Right lobe of liver (tissue), 6 donors: ENCODE measurements at regions not wholly inside any gene's neighbourhood (a gene's known extent, or its start where the extent isn't known, plus 50 kb on each side); places are given as distances from the start of the nearest gene placed in this dataset.
"Not testable (repeated sequence)": the region's sequence is repeated elsewhere in the genome, so short reads cannot be mapped to it uniquely, and the experiment has no call there.

Source experiments
- ATAC-seq, 4 donors: fragments of 200-7000 bp; cut with Tn5 transposase; one replicate each; pipeline ENCODE4 v1.9.1; 2020; ENCODE audit warnings: mild to moderate bottlenecking in 4 of 4, moderate library complexity in 4 of 4
- DNase-seq, 3 donors: peaks; one replicate each; pipeline ENCODE4 v3.0.0-alpha.2; 2020
- H3K27ac ChIP-seq, 3 donors: fragments of 200-600 bp; one replicate each; pipeline ENCODE4 v1.8.0; 2022
- H3K27me3 ChIP-seq, 2 donors: fragments of 200-600 bp; one replicate each; pipeline ENCODE4 v1.8.0; 2022
- H3K36me3 ChIP-seq, 4 donors: fragments of 200-600 bp; sonication (generic) in 1 of 4; one replicate each; pipeline versions ENCODE4 v1.5.1 to v1.8.0; 2017 to 2022; ENCODE audit warnings: control low read depth in 1 of 4
- H3K4me1 ChIP-seq, 4 donors: fragments of 200-600 bp; sonication (generic) in 1 of 4; one replicate each; pipeline versions ENCODE4 v1.5.1 to v1.8.0; 2017 to 2022; ENCODE audit warnings: control low read depth in 1 of 4
- H3K4me3 ChIP-seq, 3 donors: fragments of 200-600 bp; one replicate each; pipeline ENCODE4 v1.8.0; 2022
- H3K9me3 ChIP-seq, 4 donors: fragments of 200-600 bp; sonication (generic) in 1 of 4; one replicate each; pipeline versions ENCODE4 v1.5.1 to v1.8.0; 2017 to 2022; ENCODE audit warnings: control low read depth in 1 of 4
- POLR2A ChIP-seq: fragments of 450-650 bp; IDR thresholded peaks from one replicate; pipeline ENCODE4 v1.6.1; 2017; ENCODE audit warnings: antibody characterized with exemption, mild to moderate bottlenecking
- WGBS: methylation state at CpG from one replicate; pipeline ENCODE4 v1.1.6; 2018; ENCODE audit warnings: low coverage, low lambda C conversion rate; ENCODE audit not compliant: insufficient coverage; ENCODE audit errors: missing lambda C conversion rate; 5-methylcytosine and 5-hydroxymethylcytosine counted together
- intact Hi-C, 2 donors: fragments of 100-400 bp; cut with DNase I; formaldehyde crosslinking; loops; one replicate each; pipeline versions ENCODE4 v1.11.2 to v1.14.1; 2022
- TF ChIP-seq, protein P1 (sequence below), 4 donors: fragments of 200-600 bp in 3 of 4; fragments of 450-650 bp in 1 of 4; IDR thresholded peaks; one replicate each; pipeline versions ENCODE4 v1.5.1 to v1.8.0; 2016 to 2022; ENCODE audit warnings: antibody characterized with exemption in 4 of 4, mild to moderate bottlenecking in 2 of 4
- donor health status: DM: no; HTN: yes; CAD: no.
- donor health status: DM: no; HTN: no; CAD: no.
- donor health status: DM: no; HTN: no; CAD: no.
- donor health status: DM: no; HTN: yes; CAD: no.
- donor health status: DM: no; HTN: yes; CAD: no.

DNA sequence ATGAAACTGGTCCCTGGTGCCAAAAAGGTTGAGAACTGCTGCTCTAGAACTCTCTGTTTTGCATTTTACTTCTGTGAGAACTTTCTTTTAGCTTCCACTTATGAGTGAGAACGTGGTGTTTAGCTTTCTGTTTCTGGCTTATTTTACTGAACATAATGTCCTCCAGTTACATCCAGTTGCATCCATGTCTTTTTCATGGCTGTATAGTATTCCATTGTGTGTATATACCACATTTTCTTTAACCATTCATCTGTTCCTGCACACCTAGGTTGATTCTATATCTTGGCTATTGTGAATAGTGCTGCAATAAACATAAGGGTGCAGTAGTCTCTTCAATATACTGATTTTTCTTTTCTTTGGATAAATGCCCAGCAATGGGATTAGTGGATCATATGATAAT is 165.7 kb downstream of the NPR3 start:
- intact Hi-C loops: no loop called here
- Histone ChIP-seq H3K27ac (no peak overlapping the region), H3K4me3 (no peak overlapping the region), H3K36me3 (no peaks in the 10 kb centered on the region), H3K9me3 (no peaks in the 10 kb centered on the region), H3K4me1 (no peaks in the 10 kb centered on the region), H3K27me3 (no peaks in the 10 kb centered on the region)
- 8% methylated on average over 1 of the region's 1 CpG for WGBS
- ATAC-seq: no peak
- no peak for TF ChIP-seq POLR2A
- TF ChIP-seq, protein P1, sequence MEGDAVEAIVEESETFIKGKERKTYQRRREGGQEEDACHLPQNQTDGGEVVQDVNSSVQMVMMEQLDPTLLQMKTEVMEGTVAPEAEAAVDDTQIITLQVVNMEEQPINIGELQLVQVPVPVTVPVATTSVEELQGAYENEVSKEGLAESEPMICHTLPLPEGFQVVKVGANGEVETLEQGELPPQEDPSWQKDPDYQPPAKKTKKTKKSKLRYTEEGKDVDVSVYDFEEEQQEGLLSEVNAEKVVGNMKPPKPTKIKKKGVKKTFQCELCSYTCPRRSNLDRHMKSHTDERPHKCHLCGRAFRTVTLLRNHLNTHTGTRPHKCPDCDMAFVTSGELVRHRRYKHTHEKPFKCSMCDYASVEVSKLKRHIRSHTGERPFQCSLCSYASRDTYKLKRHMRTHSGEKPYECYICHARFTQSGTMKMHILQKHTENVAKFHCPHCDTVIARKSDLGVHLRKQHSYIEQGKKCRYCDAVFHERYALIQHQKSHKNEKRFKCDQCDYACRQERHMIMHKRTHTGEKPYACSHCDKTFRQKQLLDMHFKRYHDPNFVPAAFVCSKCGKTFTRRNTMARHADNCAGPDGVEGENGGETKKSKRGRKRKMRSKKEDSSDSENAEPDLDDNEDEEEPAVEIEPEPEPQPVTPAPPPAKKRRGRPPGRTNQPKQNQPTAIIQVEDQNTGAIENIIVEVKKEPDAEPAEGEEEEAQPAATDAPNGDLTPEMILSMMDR (IDR thresholded peaks at IDR 0.05): no peak
- no peak for DNase-seq

DNA sequence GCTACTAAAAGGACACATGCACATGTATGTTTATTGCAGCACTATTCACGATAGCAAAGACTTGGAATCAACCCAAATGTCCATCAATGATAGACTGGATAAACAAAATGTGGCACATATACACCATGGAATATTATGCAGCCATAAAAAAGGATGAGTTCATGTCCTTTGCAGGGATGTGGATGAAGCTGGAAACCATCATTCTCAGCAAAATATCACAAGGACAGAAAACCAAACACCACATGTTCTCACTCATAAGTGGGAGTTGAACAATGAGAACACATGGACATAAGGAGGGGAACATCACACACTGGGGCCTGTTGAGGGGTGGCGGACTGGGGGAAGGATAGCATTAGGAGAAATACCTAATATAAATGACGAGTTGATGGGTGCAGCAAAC is 168.2 kb downstream of the NPR3 start:
- H3K36me3 ChIP-seq, ATAC-seq, DNase-seq, H3K9me3 ChIP-seq, H3K4me1 ChIP-seq, H3K4me3 ChIP-seq, H3K27ac ChIP-seq, H3K27me3 ChIP-seq, intact Hi-C loops: not testable (repeated sequence)
- 34% methylated on average over 2 of the region's 3 CpGs for WGBS

DNA sequence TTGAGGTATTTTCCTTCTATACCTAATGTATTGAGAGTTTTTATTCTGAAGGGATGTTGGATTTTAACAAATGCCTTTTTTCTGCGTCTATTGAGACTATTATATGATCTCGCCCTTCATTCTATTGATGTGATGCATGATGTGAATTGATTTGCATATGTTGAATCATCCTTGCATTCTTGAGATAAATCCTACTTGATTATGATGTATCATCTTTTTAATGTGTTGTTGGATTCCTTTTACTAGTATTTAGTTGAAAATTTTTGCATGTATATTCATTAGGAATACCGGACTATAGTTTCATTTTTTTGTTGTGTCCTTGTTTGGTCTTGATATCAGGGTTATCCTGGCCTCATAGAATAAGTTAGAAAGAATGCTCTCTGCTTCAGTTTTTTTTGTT is 169.7 kb downstream of the NPR3 start:
- Histone ChIP-seq H3K9me3 (no peaks in the 10 kb centered on the region), H3K4me3 (no peak overlapping the region), H3K36me3 (no peaks in the 10 kb centered on the region), H3K4me1 (no peaks in the 10 kb centered on the region), H3K27me3 (no peaks in the 10 kb centered on the region), H3K27ac (no peak overlapping the region)
- intact Hi-C loops: no loop called here
- 29% methylated on average over 3 of the region's 3 CpGs for WGBS
- ATAC-seq: no peak
- no peak for TF ChIP-seq POLR2A
- TF ChIP-seq, protein P1 (IDR thresholded peaks at IDR 0.05): no peak
- DNase-seq: no peak

DNA sequence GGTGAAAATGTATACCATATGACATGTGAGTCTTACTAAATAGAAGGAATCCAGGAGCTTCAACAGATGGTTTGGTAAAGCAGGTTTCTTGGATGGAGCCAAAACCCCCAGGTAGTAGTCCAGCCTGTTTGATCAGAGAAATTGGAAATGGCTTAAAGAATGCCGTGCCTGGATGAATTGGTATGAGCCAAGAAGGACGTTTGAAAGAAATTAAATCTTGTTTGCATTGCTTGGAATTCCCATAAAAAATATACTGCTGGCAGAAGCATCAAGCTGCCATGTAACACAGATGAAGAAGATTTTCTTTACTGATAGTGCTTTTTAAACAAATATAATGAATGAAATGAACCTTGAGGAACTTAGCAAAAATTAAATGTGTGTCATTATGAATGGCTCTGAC is 176.3 kb downstream of the NPR3 start:
- Histone ChIP-seq H3K4me3 (no peak overlapping the region), H3K36me3 (no peaks in the 10 kb centered on the region), H3K4me1 (no peaks in the 10 kb centered on the region), H3K27me3 (no peaks in the 10 kb centered on the region), H3K9me3 (no peaks in the 10 kb centered on the region), H3K27ac (no peak overlapping the region)
- TF ChIP-seq POLR2A: no peak
- TF ChIP-seq, protein P1 (IDR thresholded peaks at IDR 0.05): no peak
- intact Hi-C loops: no loop called here
- DNase-seq: no peak
- ATAC-seq: no peak
- 29% methylated on average over 2 of the region's 2 CpGs for WGBS

DNA sequence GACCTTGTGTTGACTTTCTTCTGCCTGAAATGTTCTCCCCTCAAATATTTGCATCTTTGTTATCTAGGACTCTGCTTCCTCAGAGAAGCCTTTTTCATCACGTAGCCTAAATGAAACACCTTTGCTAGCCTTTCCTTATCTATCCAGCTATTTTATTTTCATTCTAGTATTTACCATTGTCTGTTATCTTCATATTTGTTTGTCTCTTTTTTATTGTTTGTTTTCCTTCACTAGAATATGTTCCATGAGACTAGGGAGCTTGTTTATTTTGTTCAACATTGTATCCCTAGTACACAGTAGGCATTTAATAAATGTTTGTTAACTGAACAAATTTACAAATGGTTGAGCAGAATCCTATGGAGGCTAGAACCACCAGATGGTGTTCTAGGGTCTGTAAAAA is 178.0 kb downstream of the NPR3 start:
- DNase-seq (no peak), ATAC-seq (no peak)
- Histone ChIP-seq H3K9me3 (no peaks in the 10 kb centered on the region), H3K27ac (no peak overlapping the region), H3K36me3 (no peaks in the 10 kb centered on the region), H3K4me1 (no peaks in the 10 kb centered on the region), H3K4me3 (no peak overlapping the region), H3K27me3 (no peaks in the 10 kb centered on the region)
- intact Hi-C loops: no loop called here
- 10% methylated on average over 1 of the region's 1 CpG for WGBS
- TF ChIP-seq, protein P1 (IDR thresholded peaks at IDR 0.05): no peak
- TF ChIP-seq POLR2A: no peak
